Right lobe of liver (tissue), 4 donors: ENCODE measurements at regions not wholly inside any gene's neighbourhood (a gene's known extent, or its start where the extent isn't known, plus 50 kb on each side); places are given as distances from the start of the nearest gene placed in this dataset.
"Not testable (repeated sequence)": the region's sequence is repeated elsewhere in the genome, so short reads cannot be mapped to it uniquely, and the experiment has no call there.

Experiments
- CTCF ChIP-seq, 4 donors: fragments of 200-600 bp in 3 of 4; fragments of 450-650 bp in 1 of 4; IDR thresholded peaks; one replicate each; pipeline versions ENCODE4 v1.5.1 to v1.8.0; 2016 to 2022; ENCODE audit warnings: antibody characterized with exemption in 4 of 4, mild to moderate bottlenecking in 2 of 4
- POLR2A ChIP-seq: fragments of 450-650 bp; IDR thresholded peaks from one replicate; pipeline ENCODE4 v1.6.1; 2017; ENCODE audit warnings: antibody characterized with exemption, mild to moderate bottlenecking
- donor health status: DM: no; HTN: no; CAD: no.
- donor health status: DM: no; HTN: no; CAD: no.
- donor health status: DM: no; HTN: yes; CAD: no.

- not testable (repeated sequence) for TF ChIP-seq POLR2A; CTCF (IDR thresholded peaks at IDR 0.05)
Measured at GRCh38 chr9:88849878-88850277, 141.4 kb upstream of the S1PR3 start.
